Heart right ventricle (tissue), 16 donors: ENCODE measurements at regions not wholly inside any gene's neighbourhood (a gene's known extent, or its start where the extent isn't known, plus 50 kb on each side); places are given as distances from the start of the nearest gene placed in this dataset.

Experiments
- ATAC-seq, 8 donors: fragments of 200-7000 bp; cut with Tn5 transposase; one replicate each; pipeline ENCODE4 v1.9.1; 2020; ENCODE audit warnings: mild to moderate bottlenecking in 8 of 8, moderate library complexity in 8 of 8, moderate number of reproducible peaks in 1 of 8
- DNase-seq, 2 donors: peaks; one replicate each; pipeline ENCODE4 v3.0.0-alpha.2; 2020
- H3K27ac ChIP-seq, 10 donors: fragments of 200-600 bp; sonication (generic) in 2 of 10; one replicate each; pipeline versions ENCODE4 v1.5.0 to v1.8.0; 2020 to 2022; ENCODE audit warnings: mild to moderate bottlenecking in 3 of 10
- H3K27me3 ChIP-seq, 7 donors: fragments of 200-600 bp; one replicate each; pipeline ENCODE4 v1.8.0; 2021 to 2022; ENCODE audit warnings: mild to moderate bottlenecking in 2 of 7
- H3K36me3 ChIP-seq, 9 donors: fragments of 200-600 bp; sonication (generic) in 1 of 9; one replicate each; pipeline versions ENCODE4 v1.5.0 to v1.8.0; 2020 to 2022; ENCODE audit warnings: mild to moderate bottlenecking in 2 of 9
- H3K4me1 ChIP-seq, 9 donors: fragments of 200-600 bp; sonication (generic) in 1 of 9; one replicate each; pipeline versions ENCODE4 v1.5.0 to v1.8.0; 2020 to 2022; ENCODE audit warnings: mild to moderate bottlenecking in 4 of 9
- H3K4me3 ChIP-seq, 10 donors: fragments of 200-600 bp; sonication (generic) in 2 of 10; one replicate each; pipeline versions ENCODE4 v1.5.0 to v1.8.0; 2020 to 2022; ENCODE audit warnings: mild to moderate bottlenecking in 7 of 10, moderate library complexity in 2 of 10
- H3K9me3 ChIP-seq, 11 donors: fragments of 200-600 bp in 10 of 11; sonication (generic) in 2 of 11; one replicate each; pipeline versions ENCODE4 v1.5.0 to v1.8.0; 2013 to 2022; ENCODE audit warnings: mild to moderate bottlenecking in 2 of 11, control low read depth in 1 of 11, moderate library complexity in 1 of 11
- CTCF ChIP-seq, 9 donors: fragments of 200-600 bp; sonication (generic) in 2 of 9; IDR thresholded peaks; one replicate each; pipeline versions ENCODE4 v1.5.0 to v1.8.0; 2021 to 2022; ENCODE audit warnings: antibody characterized with exemption in 9 of 9, mild to moderate bottlenecking in 5 of 9, moderate library complexity in 1 of 9
- WGBS, 2 donors: extraction: QIAGEN DNeasy Blood & Tissue Kit; methylation state at CpG; one replicate each; pipeline ENCODE4 v1.1.7; 2013; ENCODE audit warnings: inconsistent platforms in 1 of 2; 5-methylcytosine and 5-hydroxymethylcytosine counted together
- intact Hi-C, 10 donors: fragments of 100-400 bp; cut with DNase I; formaldehyde crosslinking; loops; one replicate each; pipeline versions ENCODE4 v1.11.1 to v1.14.2; 2022
- donor health status: Arrhythmogenic right ventricular cardiomyopathy.
- donor health status: ischemic (EF 13 %, LVEDD 7.1; RV severe dilation, severe dysfunction).
- donor health status: healthy with polysubstance abuse.
- donor health status: DM: no; HTN: yes; CAD: no.
- donor health status: DM: no; HTN: no; CAD: no.
- donor health status: ischemic (EF 25% LVEDD 6.9; RV normal size, moderate dysfunction).
- donor health status: ischemic (EF 25% LVEDD 5.7; RV mildly dilated, moderate dysfunction).
- donor health status: healthy.
- donor health status: DM: yes; HTN: yes; CAD: no.
- donor health status: Ischemic cardiomyopathy.
- donor health status: ischemic (EF 35%, LVEDD 5.7; RV mildly dilated, moderate dysfunction).
- donor health status: nonischemic (EF 11% LVEDD 7.7; RV severe dilation, severe dysfunction).
- donor health status: DM: yes; HTN: yes; CAD: no.
- donor health status: PGD.
- donor health status: ischemic (EF 29% LVEDD 5.4; RV normal size, mild dysfunction).
- donor health status: nonischemic (EF 23%, LVEDD 6.1; RV moderate dilation, normal function).

- DNase-seq (no peak), ATAC-seq (no peak)
- H3K27me3 ChIP-seq: no peaks in the 10 kb centered on the region
- H3K27ac ChIP-seq: no peak overlapping the region
- 81 to 87% methylated on average over 2 of the region's 2 CpGs for WGBS, 2 donors
- intact Hi-C loops: no loop called here
- H3K9me3 ChIP-seq: peaks cover 0 to 33% (median 10%) of the 10 kb centered on the region in 11 donors
- no peaks in the 10 kb centered on the region for H3K4me1 ChIP-seq
- no peak overlapping the region for H3K4me3 ChIP-seq
- no peaks in the 10 kb centered on the region for H3K36me3 ChIP-seq
- TF ChIP-seq CTCF (IDR thresholded peaks at IDR 0.05): no peak
Measured at GRCh38 chrX:67415937-67416336, 127.9 kb upstream of the AR start.

GRCh38 chrX:67426946-67427345 lies 116.9 kb upstream of the AR start:
- DNase-seq (no peak), ATAC-seq (no peak)
- Histone ChIP-seq H3K27ac (no peak overlapping the region), H3K9me3 (peaks cover 0 to 57% (median 0%) of the 10 kb centered on the region in 11 donors), H3K27me3 (no peaks in the 10 kb centered on the region), H3K36me3 (no peaks in the 10 kb centered on the region), H3K4me3 (no peak overlapping the region), H3K4me1 (no peaks in the 10 kb centered on the region)
- WGBS, 2 donors: 81 to 84% methylated on average over 2 of the region's 2 CpGs
- intact Hi-C loops: no loop called here
- no peak for TF ChIP-seq CTCF (IDR thresholded peaks at IDR 0.05)

- H3K27ac ChIP-seq: no peak overlapping the region
Measured at GRCh38 chrX:67435536-67435935, 108.3 kb upstream of the AR start.

GRCh38 chrX:67436867-67437266 lies 107.0 kb upstream of the AR start:
- H3K36me3 ChIP-seq: no peaks in the 10 kb centered on the region
- H3K4me3 ChIP-seq: no peak overlapping the region
- H3K27me3 ChIP-seq: no peaks in the 10 kb centered on the region
- TF ChIP-seq CTCF (IDR thresholded peaks at IDR 0.05): no peak
- DNase-seq (peak in 1 of 2 donors; percentile 6), ATAC-seq (peak in 1 of 8 donors; percentile 33)
- H3K4me1 ChIP-seq: no peaks in the 10 kb centered on the region
- H3K9me3 ChIP-seq: peaks cover 0 to 4% (median 0%) of the 10 kb centered on the region in 11 donors
- intact Hi-C loops: no loop called here
- no peak overlapping the region for H3K27ac ChIP-seq

More at GRCh38 chrX:67435536-67435935, 108.3 kb upstream of the AR start:
- intact Hi-C loops: no loop called here
- DNase-seq (no peak), ATAC-seq (no peak)
- no peak overlapping the region for H3K4me3 ChIP-seq
- H3K36me3 ChIP-seq: no peaks in the 10 kb centered on the region
- no peaks in the 10 kb centered on the region for H3K27me3 ChIP-seq
- peaks cover 0 to 4% (median 0%) of the 10 kb centered on the region in 11 donors for H3K9me3 ChIP-seq
- no peaks in the 10 kb centered on the region for H3K4me1 ChIP-seq
- TF ChIP-seq CTCF (IDR thresholded peaks at IDR 0.05): no peak
- 56 to 60% methylated on average over 1 of the region's 1 CpG for WGBS, 2 donors
